OCI-LY7 (cell line): ENCODE measurements at regions not wholly inside any gene's neighbourhood (a gene's known extent, or its start where the extent isn't known, plus 50 kb on each side); places are given as distances from the start of the nearest gene placed in this dataset.

Experiments
- BruUV-seq: library from RNA; stranded (reverse); fragments of 400-500 nt; replicated peaks from 2 replicates; lab custom pipeline; 2021; lab: Mats Ljungman, UMichigan
- CTCF ChIA-PET: fragments of 300-600 bp; sonication (Branson Sonifier 250); formaldehyde crosslinking; loops from one replicate; lab custom pipeline; 2022; ENCODE audit warnings: antibody characterized with exemption; ENCODE audit not compliant: unreplicated experiment; lab: Charles Lee
- POLR2A ChIA-PET: fragments of 300-600 bp; sonication (Branson Sonifier 250); formaldehyde crosslinking; loops from one replicate; lab custom pipeline; 2022; ENCODE audit warnings: antibody characterized with exemption; lab: Charles Lee
- DNase-seq: peaks from one replicate; pipeline ENCODE4 v3.0.0-alpha.2; 2015; ENCODE audit warnings: low spot score
- H2AFZ ChIP-seq: fragments of 200-600 bp; sonication (generic), shearing (Covaris generic); 2 replicates; pipeline ENCODE4 v1.6.1; 2014; ENCODE audit warnings: mild to moderate bottlenecking, antibody characterized with exemption, low read length, moderate library complexity
- H3K27ac ChIP-seq: fragments of 200-600 bp; sonication (generic); 2 replicates; pipeline ENCODE4 v1.5.1; 2014; ENCODE audit warnings: mixed run types, low read depth, mild to moderate bottlenecking, moderate library complexity, low read length, inconsistent platforms; ENCODE audit not compliant: poor library complexity, severe bottlenecking
- H3K36me3 ChIP-seq: fragments of 200-600 bp; sonication (generic); 2 replicates; pipeline ENCODE4 v1.6.1; 2014; ENCODE audit warnings: mild to moderate bottlenecking, antibody characterized with exemption, low read length, moderate library complexity, mixed read lengths; ENCODE audit not compliant: insufficient read depth
- H3K4me1 ChIP-seq: fragments of 200-600 bp; sonication (generic); 2 replicates; pipeline ENCODE4 v1.5.1; 2014; ENCODE audit warnings: mild to moderate bottlenecking, low read length; ENCODE audit not compliant: insufficient read depth, poor library complexity, severe bottlenecking
- H3K4me2 ChIP-seq: fragments of 200-600 bp; sonication (generic); 2 replicates; pipeline ENCODE4 v1.6.1; 2014; ENCODE audit warnings: mild to moderate bottlenecking, low read length
- H3K4me3 ChIP-seq: fragments of 200-600 bp; sonication (generic); 2 replicates; pipeline ENCODE4 v1.5.1; 2014; ENCODE audit warnings: mild to moderate bottlenecking, low read depth, low read length; ENCODE audit not compliant: poor library complexity, severe bottlenecking
- H3K79me2 ChIP-seq: fragments of 200-600 bp; sonication (generic); 2 replicates; pipeline ENCODE4 v1.6.1; 2016; ENCODE audit warnings: low read depth, mild to moderate bottlenecking, low read length, moderate library complexity, mixed read lengths; ENCODE audit not compliant: insufficient read depth
- H3K9me2 ChIP-seq: fragments of 200-600 bp; sonication (generic); 2 replicates; pipeline ENCODE4 v1.6.1; 2016; ENCODE audit warnings: mild to moderate bottlenecking, low read length, mixed read lengths; ENCODE audit not compliant: insufficient read depth
- H3K9me3 ChIP-seq: fragments of 200-600 bp; sonication (generic); 2 replicates; pipeline ENCODE4 v1.6.1; 2014; ENCODE audit warnings: mild to moderate bottlenecking, mixed run types, low read length, mixed read lengths
- H4K20me1 ChIP-seq: fragments of 200-600 bp; sonication (generic); 2 replicates; pipeline ENCODE4 v1.6.1; 2014; ENCODE audit warnings: mild to moderate bottlenecking, antibody characterized with exemption, low read length, moderate library complexity, mixed read lengths; ENCODE audit not compliant: insufficient read depth
- CTCF ChIP-seq: fragments of 200-600 bp; sonication (generic); conservative IDR thresholded peaks from 2 replicates; pipeline ENCODE4 v1.5.1; 2014; ENCODE audit warnings: mild to moderate bottlenecking, antibody characterized with exemption, low read length, moderate library complexity, mixed read lengths
- EZH2phosphoT487 ChIP-seq: fragments of 200-600 bp; sonication (generic); IDR thresholded peaks from 2 replicates; pipeline ENCODE4 v1.6.1; 2018; ENCODE audit warnings: low read depth, borderline replicate concordance, mild to moderate bottlenecking, mixed run types, antibody characterized with exemption, low read length, moderate library complexity, mixed read lengths
- intact Hi-C: fragments of 100-400 bp; cut with micrococcal nuclease; formaldehyde crosslinking; loops from one replicate; pipeline ENCODE4 v1.10.0; 2022; ENCODE audit not compliant: unreplicated experiment

GRCh38 chr18:68438983-68439382 lies 275.9 kb downstream of the TMX3 start:
- Histone ChIP-seq H3K9me3 (no peaks in the 10 kb centered on the region), H3K79me2 (no peaks in the 10 kb centered on the region), H3K36me3 (no peaks in the 10 kb centered on the region), H3K4me1 (no peaks in the 10 kb centered on the region), H3K27ac (no peak overlapping the region), H3K4me3 (no peak overlapping the region), H3K9me2 (no peaks in the 10 kb centered on the region), H3K4me2 (no peak overlapping the region), H4K20me1 (no peaks in the 10 kb centered on the region), H2AFZ (no peak overlapping the region)
- TF ChIP-seq CTCF (no peak), EZH2phosphoT487 (no peak)
- BruUV-seq = no TSS peak
- CTCF ChIA-PET = no interaction called here
- DNase-seq = no peak
- intact Hi-C loops = no loop called here
- POLR2A ChIA-PET = no interaction called here

GRCh38 chr18:68438536-68438935 lies 276.4 kb downstream of the TMX3 start:
- H3K4me1 ChIP-seq = no peaks in the 10 kb centered on the region
- H4K20me1 ChIP-seq = no peaks in the 10 kb centered on the region
- no peak for TF ChIP-seq EZH2phosphoT487
- no peak for TF ChIP-seq CTCF
- no peak overlapping the region for H2AFZ ChIP-seq
- no peaks in the 10 kb centered on the region for H3K79me2 ChIP-seq
- H3K9me2 ChIP-seq = no peaks in the 10 kb centered on the region
- H3K9me3 ChIP-seq = no peaks in the 10 kb centered on the region
- no TSS peak for BruUV-seq
- no peak for DNase-seq
- no peak overlapping the region for H3K4me2 ChIP-seq
- ChIA-PET POLR2A (no interaction called here), CTCF (no interaction called here)
- H3K36me3 ChIP-seq = no peaks in the 10 kb centered on the region
- H3K27ac ChIP-seq = no peak overlapping the region
- intact Hi-C loops = no loop called here
- H3K4me3 ChIP-seq = no peak overlapping the region

GRCh38 chr18:68436485-68436884 lies 278.4 kb downstream of the TMX3 start:
- no peak overlapping the region for H3K4me2 ChIP-seq
- H4K20me1 ChIP-seq = no peaks in the 10 kb centered on the region
- DNase-seq = no peak

More at GRCh38 chr18:68436485-68436884, 278.4 kb downstream of the TMX3 start:
- no peaks in the 10 kb centered on the region for H3K36me3 ChIP-seq
- H3K9me3 ChIP-seq = no peaks in the 10 kb centered on the region
- no peaks in the 10 kb centered on the region for H3K9me2 ChIP-seq
- TF ChIP-seq EZH2phosphoT487 (no peak), CTCF (no peak)
- no peak overlapping the region for H3K27ac ChIP-seq
- no TSS peak for BruUV-seq
- CTCF ChIA-PET = no interaction called here
- intact Hi-C loops = no loop called here
- no peaks in the 10 kb centered on the region for H3K4me1 ChIP-seq
- no peaks in the 10 kb centered on the region for H3K79me2 ChIP-seq
- H3K4me3 ChIP-seq = no peak overlapping the region
- no peak overlapping the region for H2AFZ ChIP-seq
- POLR2A ChIA-PET = no interaction called here
